ENCODE measurements at regions not wholly inside any gene's neighbourhood (a gene's known extent, or its start where the extent isn't known, plus 50 kb on each side); places are given as distances from the start of the nearest gene placed in this dataset.

DNA sequence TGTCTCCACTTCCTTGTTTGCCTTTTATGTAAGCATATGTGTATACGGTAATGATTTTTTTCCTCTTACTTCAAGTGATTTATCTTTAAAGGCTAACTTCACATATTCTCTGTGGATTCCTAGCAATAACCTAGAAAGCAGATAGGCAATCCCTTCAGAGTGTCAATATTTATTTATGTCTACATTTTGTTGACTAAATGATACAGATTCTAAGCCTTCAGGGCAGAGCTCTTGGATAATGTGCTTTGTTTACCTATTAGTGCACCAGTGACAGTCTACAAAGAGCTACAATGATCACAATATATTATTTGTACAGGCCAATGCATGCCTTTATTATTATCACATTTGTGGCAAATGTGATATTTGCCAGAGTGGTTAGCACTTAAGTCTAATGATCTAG is 406.2 kb downstream of the EFNB2 start:
- no peak for DNase-seq (ENCODE audit: low read depth)

- no peak for DNase-seq (ENCODE audit: low read depth)
These were observed 413.2 kb downstream of the EFNB2 start for GRCh38 chr13:106122234-106122633.

- DNase-seq (ENCODE audit: low read depth): no peak
These were observed 414.2 kb downstream of the EFNB2 start for GRCh38 chr13:106121173-106121754.

- no peak for DNase-seq (ENCODE audit: low read depth)
These were observed 416.5 kb downstream of the EFNB2 start for GRCh38 chr13:106118996-106119395.

- no peak for DNase-seq (ENCODE audit: low read depth)
These were observed 417.4 kb downstream of the EFNB2 start for GRCh38 chr13:106118050-106118449.

- DNase-seq (ENCODE audit: low read depth): no peak
These were observed 417.8 kb downstream of the EFNB2 start for GRCh38 chr13:106117640-106118039.

GRCh38 chr13:106117035-106117434 is 418.4 kb downstream of the EFNB2 start:
- no peak for DNase-seq (ENCODE audit: low read depth)

DNA sequence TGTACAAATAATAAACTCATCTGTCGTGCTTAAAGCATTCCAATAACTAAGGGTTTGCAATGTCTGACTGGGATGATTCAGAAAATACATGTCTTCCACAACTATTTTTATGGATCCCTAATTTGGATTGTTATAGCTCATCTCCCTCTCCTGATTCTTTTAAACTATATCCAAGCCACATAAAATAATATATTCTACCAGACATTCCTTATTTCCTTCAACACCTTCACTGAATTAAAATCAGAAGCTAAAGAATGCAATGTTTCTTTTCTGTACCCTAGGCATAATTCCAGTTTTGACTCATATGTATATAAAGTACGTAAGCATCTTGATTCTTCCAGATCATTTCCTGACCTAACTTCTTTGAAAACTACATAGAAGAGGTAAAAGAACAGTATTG is 420.4 kb downstream of the EFNB2 start:
- DNase-seq (ENCODE audit: low read depth): peak; percentile 28

DNA sequence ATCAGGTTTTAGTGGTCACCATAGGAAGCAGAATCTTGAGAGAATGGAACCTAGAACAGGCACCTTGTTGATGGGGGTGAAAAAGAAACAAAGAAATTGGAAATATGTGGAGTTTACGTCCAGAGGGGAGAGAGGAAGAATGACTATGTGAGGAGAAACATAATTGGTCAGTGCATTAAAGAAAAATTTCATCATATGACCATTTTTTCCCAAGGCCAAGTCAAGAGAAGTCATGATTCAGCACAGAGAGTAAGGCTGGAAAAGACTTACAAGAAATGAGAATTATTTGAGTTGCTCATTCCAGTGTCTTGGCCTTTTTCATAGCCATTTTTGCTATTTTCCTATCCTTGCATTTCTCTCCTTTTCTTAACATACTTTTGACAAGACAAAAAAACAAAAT is 421.7 kb downstream of the EFNB2 start:
- no peak for DNase-seq (ENCODE audit: low read depth)

GRCh38 chr13:106112191-106112590 is 423.3 kb downstream of the EFNB2 start:
- no peak for DNase-seq (ENCODE audit: low read depth)

DNA sequence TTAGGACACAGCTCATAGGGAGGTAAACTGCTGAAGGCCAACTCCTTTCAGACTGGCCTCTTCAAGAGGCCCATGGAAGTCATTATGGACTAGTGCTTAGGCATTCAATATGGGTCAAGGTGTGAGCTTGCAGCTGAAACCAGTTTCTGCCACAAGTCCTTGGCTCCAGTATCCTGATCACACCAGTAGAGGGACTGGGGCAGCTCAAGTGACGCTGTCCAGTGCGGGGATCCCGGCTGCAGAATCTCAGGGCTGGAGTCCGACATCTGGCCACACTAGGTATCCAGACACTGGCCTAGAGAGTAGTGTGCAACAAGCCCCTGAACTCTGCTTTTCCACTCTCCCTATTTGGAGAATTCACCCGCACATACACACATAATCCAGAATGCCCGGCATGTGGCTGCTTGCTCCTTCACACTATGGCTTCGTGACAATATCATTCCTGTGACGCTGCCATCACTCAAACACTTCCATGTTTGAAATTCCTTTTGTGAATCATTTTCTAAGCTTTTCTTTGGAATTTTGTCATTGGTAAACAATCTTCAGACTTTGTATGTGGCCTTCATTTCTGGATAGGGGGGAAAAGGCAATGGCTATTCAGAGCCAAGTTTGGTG is 425.1 kb downstream of the EFNB2 start:
- no peak for DNase-seq (ENCODE audit: low read depth)

DNA sequence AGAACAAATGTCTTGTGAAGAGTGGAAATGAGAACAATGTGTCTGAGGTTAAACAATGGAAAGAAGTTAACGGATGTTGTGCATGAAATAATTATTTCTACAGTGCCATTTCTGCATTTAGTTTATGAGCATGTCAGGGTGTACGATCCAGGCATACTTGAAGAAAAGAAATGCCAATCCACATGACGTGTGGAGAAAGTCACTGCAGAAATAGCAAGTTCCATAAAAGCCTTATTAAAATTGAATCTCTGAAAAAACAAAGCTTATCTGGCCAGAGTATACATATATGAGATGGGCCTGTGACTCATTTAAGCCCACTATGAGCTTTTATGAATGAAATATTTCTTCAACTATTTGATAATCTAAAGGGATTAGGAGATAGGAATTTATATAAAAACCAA is 426.1 kb downstream of the EFNB2 start:
- peak; percentile 56 for DNase-seq (ENCODE audit: low read depth)

- DNase-seq (ENCODE audit: low read depth): no peak
These were observed 427.1 kb downstream of the EFNB2 start for GRCh38 chr13:106108346-106108745.

DNA sequence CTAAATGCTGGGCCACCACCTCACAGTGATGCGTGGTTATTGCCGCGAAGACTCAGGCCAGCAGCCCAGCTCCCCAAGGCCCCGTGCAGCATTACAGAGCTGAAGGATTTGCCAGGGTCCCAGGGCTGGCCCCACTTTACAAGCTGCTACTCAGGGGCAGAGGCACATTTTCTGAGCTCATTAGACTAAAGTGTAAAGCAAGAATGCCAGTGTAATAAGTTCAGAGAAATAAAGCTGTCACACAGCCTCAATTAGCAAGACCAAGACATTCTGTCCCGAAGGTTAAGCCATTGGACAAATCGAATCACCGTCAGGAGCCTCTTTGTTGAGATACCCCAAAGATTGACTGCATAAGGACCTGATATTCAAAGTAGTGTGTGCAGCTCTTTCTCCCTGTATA is 428.4 kb downstream of the EFNB2 start:
- no peak for DNase-seq (ENCODE audit: low read depth)

GRCh38 chr13:106105153-106105552 is 430.3 kb downstream of the EFNB2 start:
- no peak for DNase-seq (ENCODE audit: low read depth)

GRCh38 chr13:106104281-106104901 is 431.1 kb downstream of the EFNB2 start:
- DNase-seq (ENCODE audit: low read depth): peak; percentile 67

DNA sequence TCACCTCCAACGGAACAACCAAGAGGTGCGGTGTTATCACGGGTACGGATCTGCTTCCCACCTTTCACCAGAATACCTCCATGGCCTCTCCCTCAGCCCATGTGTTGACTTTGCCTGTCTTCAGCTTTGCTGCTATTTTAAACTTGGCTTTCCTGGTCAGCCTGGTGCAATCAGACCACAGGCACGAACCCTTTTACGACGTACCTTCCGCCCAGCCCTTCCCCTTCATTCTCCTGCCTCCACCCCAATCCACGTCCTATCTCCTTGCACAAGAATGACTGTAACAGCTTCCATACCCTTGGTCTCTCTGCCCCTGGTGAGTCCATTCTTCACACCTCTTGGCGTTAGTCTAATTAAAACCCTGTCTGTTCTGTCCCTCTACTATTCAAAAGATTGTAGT is 431.7 kb downstream of the EFNB2 start:
- DNase-seq (ENCODE audit: low read depth): peak; percentile 66

DNA sequence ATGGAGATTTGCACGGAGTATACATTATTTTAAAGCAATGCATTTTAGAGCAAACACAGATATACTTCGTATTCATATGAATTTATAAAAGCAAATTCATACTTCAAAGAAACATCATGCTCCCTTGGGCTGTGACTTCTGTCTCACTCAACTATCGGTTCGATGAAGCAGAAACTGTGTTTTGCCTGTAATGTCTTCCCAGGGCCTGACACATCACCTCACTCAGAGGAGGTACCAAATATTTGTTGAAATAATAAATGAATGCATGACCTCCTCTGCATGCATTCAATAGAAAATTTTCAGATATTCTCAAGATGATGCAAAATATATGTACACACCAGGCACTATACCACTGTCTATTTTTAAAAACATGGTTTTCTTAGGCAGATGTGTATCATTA is 432.7 kb downstream of the EFNB2 start:
- no peak for DNase-seq (ENCODE audit: low read depth)

- no peak for DNase-seq (ENCODE audit: low read depth)
These were observed 434.3 kb downstream of the EFNB2 start for GRCh38 chr13:106101201-106101600.

DNA sequence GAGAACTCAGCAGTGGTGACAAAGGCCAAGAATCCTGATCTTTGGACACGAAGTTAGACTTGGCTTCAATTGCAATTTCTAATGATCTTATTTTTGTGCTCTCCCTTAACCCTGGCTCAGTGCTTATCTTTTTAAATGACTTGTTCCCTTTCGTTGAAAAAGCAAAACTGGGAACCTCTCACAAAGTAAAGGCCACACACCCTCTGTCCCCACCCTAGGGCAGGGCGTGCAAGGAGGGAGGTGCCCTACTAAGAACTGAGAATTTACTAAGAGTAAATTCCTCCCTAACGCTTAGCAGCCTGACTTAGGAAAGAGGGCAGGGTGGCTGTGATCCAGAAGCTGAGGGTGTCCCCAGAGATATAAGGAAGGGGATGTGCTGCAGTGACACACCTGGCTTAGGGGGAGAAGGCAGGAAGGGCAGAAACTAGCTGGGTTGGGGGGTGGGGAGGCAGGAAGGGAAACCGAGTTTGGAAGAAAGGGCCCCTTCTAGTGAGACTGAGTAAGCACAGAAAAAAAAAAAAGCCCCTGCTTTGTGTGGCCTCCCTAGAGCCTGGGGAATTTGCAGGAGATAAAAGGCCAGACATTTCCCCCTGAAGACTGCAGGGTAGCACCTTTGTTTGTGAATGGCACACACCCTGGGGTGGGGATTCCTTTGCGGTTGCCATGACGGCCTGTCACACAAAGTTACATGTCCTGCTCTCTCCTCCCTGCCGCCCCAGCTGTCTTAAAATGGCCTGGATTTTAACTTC is 435.1 kb downstream of the EFNB2 start:
- DNase-seq (ENCODE audit: low read depth): no peak

DNA sequence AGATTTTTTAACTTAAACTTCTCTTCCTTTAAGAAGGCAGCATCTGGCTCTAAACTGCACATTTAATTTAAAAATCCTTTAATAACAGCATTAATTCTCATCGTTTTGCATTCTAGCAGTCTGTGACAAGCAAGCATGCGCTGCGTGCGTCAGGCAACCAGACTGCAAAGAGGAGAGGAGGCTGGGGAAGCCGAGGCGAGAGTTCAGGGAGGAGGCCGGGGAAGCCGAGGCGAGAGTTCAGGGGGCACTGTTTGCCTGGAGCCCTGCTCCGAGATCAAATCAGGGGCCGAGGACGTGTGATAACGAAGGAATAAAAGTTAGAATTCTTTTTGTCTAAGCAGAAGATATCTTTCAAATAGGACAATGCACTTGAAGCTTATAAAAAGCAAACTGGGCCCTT is 435.7 kb downstream of the EFNB2 start:
- DNase-seq (ENCODE audit: low read depth): no peak

DNA sequence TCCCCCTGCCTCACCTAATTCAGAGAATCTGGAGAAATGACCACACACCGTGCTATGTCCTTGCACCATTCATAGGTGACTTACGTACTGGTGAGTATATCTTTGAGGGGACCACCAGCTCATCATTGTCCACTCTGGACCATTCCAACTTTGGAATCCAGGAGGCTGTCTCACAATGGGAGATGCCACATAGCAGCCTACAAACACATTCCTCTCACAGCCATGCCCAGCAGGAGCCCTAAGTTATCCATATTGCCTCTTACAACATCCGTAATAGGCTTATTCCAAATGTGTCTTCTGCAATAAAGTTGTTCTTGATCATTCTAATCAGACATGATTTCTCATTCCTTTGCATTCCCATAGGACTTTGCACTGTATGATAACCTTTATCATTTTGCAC is 436.7 kb downstream of the EFNB2 start:
- no peak for DNase-seq (ENCODE audit: low read depth)

DNA sequence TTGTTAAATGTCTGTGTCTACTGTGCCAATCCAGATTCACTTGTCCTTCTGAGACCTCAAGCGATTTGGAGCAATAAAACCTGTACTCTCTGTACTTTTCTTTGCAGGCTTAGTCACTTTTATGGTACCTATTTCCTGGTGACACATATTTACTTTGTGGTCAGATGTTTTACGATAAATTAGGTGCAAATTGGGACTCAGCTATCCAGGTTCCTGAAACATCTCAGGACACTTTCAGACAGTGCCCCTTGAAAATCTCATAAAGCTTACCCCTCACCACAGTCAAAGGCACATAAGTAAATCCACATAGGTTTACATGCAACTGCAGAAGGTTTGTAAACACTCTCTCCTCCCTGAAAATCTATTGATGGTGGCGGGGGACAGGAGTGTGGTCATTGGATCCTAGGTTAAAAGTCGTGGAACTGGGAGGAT is 438.8 kb downstream of the EFNB2 start:
- no peak for DNase-seq (ENCODE audit: low read depth)
